ENCODE measurements at regions not wholly inside any gene's neighbourhood (a gene's known extent, or its start where the extent isn't known, plus 50 kb on each side); places are given as distances from the start of the nearest gene placed in this dataset.

DNA sequence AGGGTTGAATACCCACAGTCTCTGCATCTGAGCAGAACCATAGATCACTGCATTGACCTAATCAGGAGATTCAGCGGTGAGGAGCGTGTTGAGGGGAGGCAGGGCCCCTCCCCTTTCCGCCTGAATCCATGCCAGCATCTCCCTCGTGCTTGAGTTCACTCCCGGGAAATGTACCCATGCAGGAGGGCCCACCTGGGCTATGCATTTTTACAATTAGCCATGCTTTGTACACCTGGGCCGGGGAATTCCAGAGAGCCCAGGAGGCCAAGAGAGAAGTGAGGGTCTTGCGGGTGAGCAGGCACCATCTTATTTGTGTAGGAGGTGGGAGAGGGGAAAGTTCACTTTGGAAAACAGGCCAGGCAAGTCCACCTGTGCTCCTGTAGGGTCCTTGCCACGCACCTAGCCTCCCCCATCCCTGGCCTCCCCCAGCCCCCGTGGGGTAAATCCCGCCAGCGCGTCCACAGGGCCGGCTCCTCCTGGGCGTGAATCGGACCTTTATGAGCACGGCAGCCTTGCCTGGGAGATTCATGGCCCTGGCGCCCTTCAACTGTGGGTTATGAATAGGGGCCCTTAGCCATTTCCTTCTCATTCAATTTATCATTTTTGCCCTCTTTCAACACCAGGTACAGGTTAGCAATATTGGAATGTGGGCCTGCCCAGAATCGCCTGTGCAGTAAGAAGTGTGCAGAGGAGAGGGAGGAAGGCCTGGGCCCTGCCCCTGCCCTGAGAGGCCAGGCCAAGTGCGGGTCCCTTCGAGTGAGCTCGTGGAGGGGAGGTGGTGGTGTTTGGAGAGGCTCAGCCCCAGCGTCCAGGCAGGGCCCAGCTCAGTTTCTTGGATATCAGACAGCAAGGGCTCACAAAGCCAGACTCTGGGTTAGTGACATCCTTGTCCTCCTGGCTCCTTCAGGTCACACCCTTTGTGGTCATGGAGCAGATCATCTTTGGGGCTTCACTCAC, 84.4 kb upstream of the ACTRT2 start:
- Histone ChIP-seq H3K9me3 (replicated peaks in 1 of 3) (no peaks in the 10 kb centered on the region), H3K36me3 (replicated peaks in 1 of 2) (no peaks in the 10 kb centered on the region), H3K4me1 (replicated peaks in 1 of 2) (no peaks in the 10 kb centered on the region), H3K27me3 (no peaks in the 10 kb centered on the region), H3K4me3 (no peak overlapping the region), H3K27ac (no peak overlapping the region)
- intact Hi-C loops (cut with DNase I), result no loop called here
- DNase-seq, result no peak
- TF ChIP-seq, protein P1, sequence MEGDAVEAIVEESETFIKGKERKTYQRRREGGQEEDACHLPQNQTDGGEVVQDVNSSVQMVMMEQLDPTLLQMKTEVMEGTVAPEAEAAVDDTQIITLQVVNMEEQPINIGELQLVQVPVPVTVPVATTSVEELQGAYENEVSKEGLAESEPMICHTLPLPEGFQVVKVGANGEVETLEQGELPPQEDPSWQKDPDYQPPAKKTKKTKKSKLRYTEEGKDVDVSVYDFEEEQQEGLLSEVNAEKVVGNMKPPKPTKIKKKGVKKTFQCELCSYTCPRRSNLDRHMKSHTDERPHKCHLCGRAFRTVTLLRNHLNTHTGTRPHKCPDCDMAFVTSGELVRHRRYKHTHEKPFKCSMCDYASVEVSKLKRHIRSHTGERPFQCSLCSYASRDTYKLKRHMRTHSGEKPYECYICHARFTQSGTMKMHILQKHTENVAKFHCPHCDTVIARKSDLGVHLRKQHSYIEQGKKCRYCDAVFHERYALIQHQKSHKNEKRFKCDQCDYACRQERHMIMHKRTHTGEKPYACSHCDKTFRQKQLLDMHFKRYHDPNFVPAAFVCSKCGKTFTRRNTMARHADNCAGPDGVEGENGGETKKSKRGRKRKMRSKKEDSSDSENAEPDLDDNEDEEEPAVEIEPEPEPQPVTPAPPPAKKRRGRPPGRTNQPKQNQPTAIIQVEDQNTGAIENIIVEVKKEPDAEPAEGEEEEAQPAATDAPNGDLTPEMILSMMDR (IDR thresholded peaks at IDR 0.05), result no peak
- TF ChIP-seq POLR2A (IDR thresholded peaks at IDR 0.05), result no peak
- WGBS, 4 donors, result 70 to 77% (median 77%) methylated on average over 16 to 22 of the region's 22 CpGs

DNA sequence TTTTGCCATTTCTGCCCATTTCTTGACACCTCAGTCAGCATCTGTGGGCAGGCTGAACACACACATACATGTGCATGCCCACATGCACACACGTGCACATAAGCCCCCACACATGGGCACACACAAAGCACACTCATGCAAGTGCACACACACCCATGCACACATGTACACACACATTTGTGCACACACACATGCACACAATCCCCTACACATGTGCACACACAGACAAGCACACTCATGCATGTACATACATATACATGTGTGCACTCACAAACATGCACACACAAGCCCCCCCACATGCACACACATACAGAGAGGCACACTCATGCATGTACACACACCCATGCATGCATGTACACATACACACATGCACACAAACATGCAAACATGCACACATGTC, 83.5 kb upstream of the ACTRT2 start:
- Histone ChIP-seq H3K36me3 (replicated peaks in 1 of 2) (no peaks in the 10 kb centered on the region), H3K4me1 (replicated peaks in 1 of 2) (no peaks in the 10 kb centered on the region), H3K27ac (no peak overlapping the region), H3K27me3 (no peaks in the 10 kb centered on the region), H3K9me3 (replicated peaks in 1 of 3) (no peaks in the 10 kb centered on the region), H3K4me3 (no peak overlapping the region)
- no peak for TF ChIP-seq POLR2A (IDR thresholded peaks at IDR 0.05)
- TF ChIP-seq, protein P1 (IDR thresholded peaks at IDR 0.05), result no peak
- WGBS, 4 donors, result 31 to 84% (median 68%) methylated on average over 1 of the region's 1 CpG
- intact Hi-C loops (cut with DNase I), result no loop called here
- DNase-seq, result no peak

DNA sequence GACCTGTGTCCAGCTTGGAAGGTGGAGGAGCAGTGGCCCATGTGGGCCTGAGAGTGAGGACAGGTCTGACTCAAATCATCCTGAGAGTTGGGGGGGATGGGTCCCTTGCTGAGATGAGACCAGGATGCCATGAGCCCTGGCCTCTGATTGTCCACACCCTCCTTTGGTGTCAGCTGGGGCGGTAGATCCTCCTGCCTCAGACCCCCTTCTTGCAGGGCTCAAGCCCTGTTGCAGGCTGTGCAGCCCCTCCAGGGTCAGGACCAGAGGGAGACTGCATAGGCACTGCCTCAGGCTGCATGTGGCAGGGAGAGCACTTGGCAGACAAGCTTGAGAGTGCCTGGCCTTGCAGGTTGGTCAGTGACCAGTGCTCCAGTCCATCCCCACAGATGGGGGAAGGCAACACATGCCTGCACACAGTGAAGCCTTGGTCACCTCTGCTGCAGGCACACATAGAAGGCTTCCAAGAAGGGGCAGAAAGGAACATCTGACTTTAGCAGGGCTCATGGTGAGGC, 82.2 kb upstream of the ACTRT2 start:
- no peak overlapping the region for H3K27ac ChIP-seq
- DNase-seq, result no peak
- TF ChIP-seq, protein P1 (IDR thresholded peaks at IDR 0.05), result no peak
- no peak for TF ChIP-seq POLR2A (IDR thresholded peaks at IDR 0.05)

DNA sequence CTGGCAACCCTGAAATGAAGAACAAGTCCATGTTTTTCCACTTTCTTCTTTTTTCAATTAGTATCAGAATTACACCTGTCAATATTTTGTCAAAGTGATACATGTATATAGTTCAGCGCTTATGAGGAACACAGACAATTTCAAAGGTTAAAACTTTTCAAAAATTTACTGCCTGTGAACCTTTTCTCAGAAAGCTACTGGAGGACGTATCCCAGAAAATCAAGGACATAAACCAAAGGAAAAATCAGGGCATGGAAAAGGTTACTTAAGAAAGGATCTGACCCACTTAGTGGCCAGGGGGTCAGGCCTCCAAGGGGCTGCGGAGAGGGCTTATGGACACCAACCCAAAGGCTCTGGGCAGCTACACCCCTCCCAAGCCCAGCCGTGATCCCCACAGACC, 81.1 kb upstream of the ACTRT2 start:
- H3K27me3 ChIP-seq, result no peaks in the 10 kb centered on the region
- intact Hi-C loops (cut with DNase I), result no loop called here
- no peak for DNase-seq

More for the DNA sequence above, 82.2 kb upstream of the ACTRT2 start:
- intact Hi-C loops (cut with DNase I), result no loop called here
- Histone ChIP-seq H3K9me3 (replicated peaks in 1 of 3) (no peaks in the 10 kb centered on the region), H3K27me3 (no peaks in the 10 kb centered on the region), H3K4me3 (no peak overlapping the region), H3K36me3 (replicated peaks in 1 of 2) (no peaks in the 10 kb centered on the region), H3K4me1 (replicated peaks in 1 of 2) (no peaks in the 10 kb centered on the region)
- WGBS, 4 donors, result 89 to 100% (median 96%) methylated on average over 1 of the region's 1 CpG; no CpG with 5 or more reads in 1 of the 4 donors

More for the DNA sequence above, 81.1 kb upstream of the ACTRT2 start:
- no peak overlapping the region for H3K4me3 ChIP-seq
- TF ChIP-seq, protein P1 (IDR thresholded peaks at IDR 0.05), result no peak
- no peak for TF ChIP-seq POLR2A (IDR thresholded peaks at IDR 0.05)
- 78 to 89% (median 82%) methylated on average over 4 of the region's 4 CpGs for WGBS, 4 donors
- no peaks in the 10 kb centered on the region for H3K36me3 ChIP-seq (replicated peaks in 1 of 2)
- H3K9me3 ChIP-seq (replicated peaks in 1 of 3), result no peaks in the 10 kb centered on the region
- no peak overlapping the region for H3K27ac ChIP-seq
- no peaks in the 10 kb centered on the region for H3K4me1 ChIP-seq (replicated peaks in 1 of 2)

Data from adrenal gland (tissue), 9 donors.